ENCODE measurements at regions not wholly inside any gene's neighbourhood (a gene's known extent, or its start where the extent isn't known, plus 50 kb on each side); places are given as distances from the start of the nearest gene placed in this dataset.

DNA sequence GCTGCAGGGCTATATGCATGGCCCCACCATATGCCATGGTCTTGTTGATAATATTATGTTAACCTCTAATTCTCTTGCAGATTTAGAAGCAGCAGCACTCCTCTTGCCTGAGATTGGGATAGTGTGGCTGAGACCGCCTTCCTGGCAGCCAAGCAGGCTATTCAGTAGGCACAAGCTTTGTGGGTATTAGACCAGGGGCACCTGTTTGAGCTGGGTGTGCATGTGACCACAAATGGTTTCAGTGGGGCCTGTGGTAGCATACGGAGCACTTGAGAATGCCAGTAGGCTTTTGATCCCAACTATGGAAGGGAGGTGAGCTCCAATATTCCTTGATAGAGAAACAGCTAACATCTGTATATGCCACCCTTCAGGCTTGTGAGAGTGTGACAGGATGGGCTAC is 625.1 kb upstream of the NUDT12 start:
- Mint-ChIP-seq H3K9me3 (peaks cover 10% of the 10 kb centered on the region), H3K4me1 (no peaks in the 10 kb centered on the region), H3K36me3 (ENCODE audit: low read depth) (no peaks in the 10 kb centered on the region), H3K27me3 (no peaks in the 10 kb centered on the region), H3K27ac (no peak overlapping the region), H3K4me3 (no peak overlapping the region)
- intact Hi-C loops (cut with micrococcal nuclease) = no loop called here
- no peak for ATAC-seq (ENCODE audit: low read depth)
- TF ChIP-seq, protein P1, sequence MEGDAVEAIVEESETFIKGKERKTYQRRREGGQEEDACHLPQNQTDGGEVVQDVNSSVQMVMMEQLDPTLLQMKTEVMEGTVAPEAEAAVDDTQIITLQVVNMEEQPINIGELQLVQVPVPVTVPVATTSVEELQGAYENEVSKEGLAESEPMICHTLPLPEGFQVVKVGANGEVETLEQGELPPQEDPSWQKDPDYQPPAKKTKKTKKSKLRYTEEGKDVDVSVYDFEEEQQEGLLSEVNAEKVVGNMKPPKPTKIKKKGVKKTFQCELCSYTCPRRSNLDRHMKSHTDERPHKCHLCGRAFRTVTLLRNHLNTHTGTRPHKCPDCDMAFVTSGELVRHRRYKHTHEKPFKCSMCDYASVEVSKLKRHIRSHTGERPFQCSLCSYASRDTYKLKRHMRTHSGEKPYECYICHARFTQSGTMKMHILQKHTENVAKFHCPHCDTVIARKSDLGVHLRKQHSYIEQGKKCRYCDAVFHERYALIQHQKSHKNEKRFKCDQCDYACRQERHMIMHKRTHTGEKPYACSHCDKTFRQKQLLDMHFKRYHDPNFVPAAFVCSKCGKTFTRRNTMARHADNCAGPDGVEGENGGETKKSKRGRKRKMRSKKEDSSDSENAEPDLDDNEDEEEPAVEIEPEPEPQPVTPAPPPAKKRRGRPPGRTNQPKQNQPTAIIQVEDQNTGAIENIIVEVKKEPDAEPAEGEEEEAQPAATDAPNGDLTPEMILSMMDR (IDR thresholded peaks at IDR 0.05) = no peak
- POLR2A ChIA-PET = no interaction called here
- DNase-seq = no peak
- CTCF ChIA-PET = no interaction called here

DNA sequence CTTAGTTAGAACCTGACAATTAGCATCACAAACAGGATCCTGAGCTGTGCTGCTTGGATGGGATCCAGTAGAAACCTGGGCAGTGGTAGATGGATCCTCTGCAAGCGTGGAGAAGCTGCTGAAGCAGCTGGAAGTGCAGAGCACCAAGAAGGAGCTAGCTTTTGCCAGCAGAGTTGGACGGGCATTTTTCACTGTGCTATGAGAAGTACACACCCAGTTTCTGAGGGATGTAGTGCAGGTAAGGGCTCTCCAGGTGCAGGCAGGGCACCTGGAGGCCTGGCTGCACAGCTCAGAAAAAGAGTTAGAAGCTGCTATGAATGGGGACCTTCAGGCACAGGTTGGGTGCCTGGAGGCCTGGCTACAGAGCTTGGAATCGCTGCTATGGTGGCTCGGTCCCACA is 623.9 kb upstream of the NUDT12 start:
- intact Hi-C loops (cut with micrococcal nuclease) = no loop called here
- Mint-ChIP-seq H3K36me3 (ENCODE audit: low read depth) (no peaks in the 10 kb centered on the region), H3K27ac (no peak overlapping the region), H3K27me3 (no peaks in the 10 kb centered on the region), H3K4me1 (no peaks in the 10 kb centered on the region), H3K4me3 (no peak overlapping the region), H3K9me3 (peaks cover 11% of the 10 kb centered on the region)
- ATAC-seq (ENCODE audit: low read depth) = no peak
- POLR2A ChIA-PET = no interaction called here
- CTCF ChIA-PET = no interaction called here
- TF ChIP-seq, protein P1 (IDR thresholded peaks at IDR 0.05) = no peak
- DNase-seq = no peak

DNA sequence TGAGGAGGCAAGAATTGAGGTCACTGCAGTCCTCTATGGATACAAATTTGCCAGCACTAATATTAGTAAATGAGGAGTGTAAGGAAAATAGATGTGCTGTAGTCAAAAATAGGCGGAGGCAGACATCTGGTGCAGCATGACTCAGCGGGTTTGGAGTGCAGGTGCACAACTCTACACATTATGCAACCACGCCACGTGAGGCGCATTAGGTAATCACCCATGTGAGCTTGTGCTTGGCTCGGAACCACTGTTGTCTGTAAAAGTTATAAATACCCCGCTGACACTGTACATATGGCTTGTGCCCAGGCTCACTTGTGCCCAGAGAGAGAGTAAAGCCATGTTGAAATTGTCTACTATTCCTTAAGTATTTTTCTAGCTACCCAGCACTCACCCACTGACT is 623.5 kb upstream of the NUDT12 start:
- no peaks in the 10 kb centered on the region for H3K36me3 Mint-ChIP-seq (ENCODE audit: low read depth)
- CTCF ChIA-PET = no interaction called here
- DNase-seq (no peak), ATAC-seq (ENCODE audit: low read depth) (no peak)
- H3K27me3 Mint-ChIP-seq = no peaks in the 10 kb centered on the region
- no peaks in the 10 kb centered on the region for H3K4me1 Mint-ChIP-seq
- TF ChIP-seq, protein P1 (IDR thresholded peaks at IDR 0.05) = no peak
- no peak overlapping the region for H3K4me3 Mint-ChIP-seq
- POLR2A ChIA-PET = no interaction called here
- no peak overlapping the region for H3K27ac Mint-ChIP-seq
- intact Hi-C loops (cut with micrococcal nuclease) = no loop called here
- H3K9me3 Mint-ChIP-seq = peaks cover 13% of the 10 kb centered on the region

DNA sequence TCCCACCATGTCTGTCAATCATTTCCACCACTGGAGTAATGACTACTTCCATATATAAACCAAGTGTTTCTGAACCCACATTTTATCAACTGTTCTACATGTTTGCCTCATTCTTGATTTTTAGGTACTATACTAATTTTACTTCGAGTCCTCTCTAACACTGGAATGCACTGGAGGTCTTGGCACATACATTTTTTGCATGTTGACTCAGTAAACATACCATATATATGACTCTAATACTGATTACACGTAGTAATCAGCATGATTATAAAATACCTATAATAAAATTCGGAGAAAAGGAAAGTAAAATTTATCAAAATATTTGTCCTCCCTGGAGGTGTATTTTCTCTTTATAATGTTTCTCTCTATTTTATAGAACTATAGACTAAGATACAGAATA is 621.7 kb upstream of the NUDT12 start:
- CTCF ChIA-PET = no interaction called here
- Mint-ChIP-seq H3K4me1 (no peaks in the 10 kb centered on the region), H3K9me3 (peaks cover 20% of the 10 kb centered on the region), H3K4me3 (no peak overlapping the region), H3K27ac (no peak overlapping the region), H3K36me3 (ENCODE audit: low read depth) (no peaks in the 10 kb centered on the region), H3K27me3 (no peaks in the 10 kb centered on the region)
- DNase-seq (no peak), ATAC-seq (ENCODE audit: low read depth) (no peak)
- POLR2A ChIA-PET = no interaction called here
- TF ChIP-seq, protein P1 (IDR thresholded peaks at IDR 0.05) = no peak
- intact Hi-C loops (cut with micrococcal nuclease) = no loop called here

DNA sequence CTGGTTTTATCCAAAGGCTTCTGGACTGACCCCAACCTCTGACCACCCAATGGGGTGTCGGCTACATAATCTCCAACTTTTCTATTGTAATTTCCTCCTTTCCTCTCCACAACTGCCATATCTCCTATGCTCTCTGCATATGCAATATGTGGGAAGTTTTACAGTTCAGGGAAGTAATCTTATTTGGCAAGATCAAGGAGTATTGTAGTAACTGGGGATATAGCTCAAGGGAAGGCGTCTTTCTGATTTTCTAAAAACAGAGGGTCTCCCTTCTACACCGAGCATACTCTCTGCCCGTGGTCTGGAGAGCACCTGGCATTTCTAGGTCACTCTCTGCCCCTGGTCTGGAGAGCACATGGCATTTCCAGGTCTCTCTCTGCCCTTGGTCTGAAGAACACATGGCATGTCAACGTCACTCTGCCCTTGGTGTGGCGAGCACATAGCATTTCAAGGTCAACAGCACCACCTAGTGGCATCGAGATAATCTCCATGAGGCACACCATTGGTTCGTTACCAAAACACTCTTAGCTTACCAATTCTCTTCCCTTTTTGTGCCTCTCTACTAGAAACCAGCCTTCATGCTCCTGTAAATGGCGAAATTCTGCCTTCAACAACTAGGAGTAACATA is 616.4 kb upstream of the NUDT12 start:
- no peaks in the 10 kb centered on the region for H3K4me1 Mint-ChIP-seq
- no peak overlapping the region for H3K4me3 Mint-ChIP-seq
- CTCF ChIA-PET = no interaction called here
- TF ChIP-seq, protein P1 (IDR thresholded peaks at IDR 0.05) = no peak
- intact Hi-C loops (cut with micrococcal nuclease) = no loop called here
- no peak overlapping the region for H3K27ac Mint-ChIP-seq
- no peaks in the 10 kb centered on the region for H3K36me3 Mint-ChIP-seq (ENCODE audit: low read depth)
- peaks cover 17% of the 10 kb centered on the region for H3K9me3 Mint-ChIP-seq
- no peaks in the 10 kb centered on the region for H3K27me3 Mint-ChIP-seq
- DNase-seq (no peak), ATAC-seq (ENCODE audit: low read depth) (no peak)
- POLR2A ChIA-PET = no interaction called here

Data from activated B cell treated with CpG ODN at 0.5 μM for 24 hours (primary cell).